ENCODE measurements at regions not wholly inside any gene's neighbourhood (a gene's known extent, or its start where the extent isn't known, plus 50 kb on each side); places are given as distances from the start of the nearest gene placed in this dataset.

- no peak for DNase-seq (ENCODE audit: low read depth)
Observed at GRCh38 chr6:165819394-165819793, 156.4 kb upstream of the PDE10A start.

DNA sequence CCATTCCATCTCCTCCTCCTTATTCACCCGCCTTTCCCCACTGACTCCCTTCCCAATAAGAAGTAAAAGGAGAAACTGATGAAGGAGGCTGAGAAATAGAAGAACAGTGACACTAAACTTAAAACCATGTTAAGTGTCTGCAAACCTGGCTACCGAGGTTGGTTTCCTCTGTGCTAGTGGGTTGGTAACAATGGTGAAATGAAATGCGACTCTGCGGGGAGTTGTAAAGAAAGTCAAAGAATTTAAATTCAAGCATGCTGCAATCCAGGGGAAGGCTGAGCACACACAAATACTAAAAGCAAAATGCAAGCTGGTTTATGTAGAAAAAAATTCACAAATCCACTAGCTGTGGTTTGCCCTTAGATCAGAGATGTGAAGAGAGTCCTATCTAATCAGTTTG lies 155.2 kb upstream of the PDE10A start:
- no peak for DNase-seq (ENCODE audit: low read depth)

GRCh38 chr6:165817771-165818170 lies 154.7 kb upstream of the PDE10A start:
- no peak for DNase-seq (ENCODE audit: low read depth)

- no peak for DNase-seq (ENCODE audit: low read depth)
Observed at GRCh38 chr6:165817148-165817547, 154.1 kb upstream of the PDE10A start.

DNA sequence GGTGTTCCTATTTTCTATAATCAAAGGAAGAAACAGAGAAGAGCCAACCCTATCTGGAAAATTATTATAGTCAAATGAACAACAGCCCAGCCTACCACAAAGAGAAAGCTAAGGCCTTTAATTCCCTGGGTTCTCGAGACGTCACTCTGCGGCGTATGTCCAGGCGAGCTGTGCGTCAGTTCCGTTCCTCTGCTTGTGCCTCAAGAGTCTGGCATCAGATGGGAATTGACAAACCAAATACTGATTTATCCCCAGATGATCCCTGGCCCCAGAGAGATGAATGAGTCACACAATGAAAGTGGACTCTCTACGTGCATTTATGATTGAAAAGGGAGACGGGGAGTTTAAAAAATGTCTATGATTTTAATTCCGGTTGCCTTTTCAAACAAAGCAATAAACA lies 151.6 kb upstream of the PDE10A start:
- DNase-seq (ENCODE audit: low read depth), result no peak

- no peak for DNase-seq (ENCODE audit: low read depth)
Observed at GRCh38 chr6:165811512-165811911, 148.5 kb upstream of the PDE10A start.

DNA sequence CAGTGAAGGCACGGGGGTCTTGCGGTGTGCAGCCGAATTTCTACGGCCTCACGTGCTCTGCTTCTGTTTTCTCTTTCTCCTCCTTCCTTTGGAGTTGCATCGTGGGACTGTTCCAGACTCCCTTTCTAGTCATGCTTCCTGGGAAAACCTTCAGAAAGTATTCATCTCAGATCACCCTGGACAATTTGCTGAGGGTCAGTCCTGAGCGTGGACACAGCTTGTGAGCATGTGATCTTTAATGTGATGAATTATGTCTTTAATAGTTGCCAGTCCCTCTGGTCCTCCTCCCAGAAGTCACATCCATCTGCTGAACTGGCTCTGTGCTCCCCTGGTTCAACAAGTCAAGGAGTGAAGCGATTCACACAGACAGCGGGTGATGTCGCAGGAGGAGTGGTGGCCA lies 145.0 kb upstream of the PDE10A start:
- DNase-seq (ENCODE audit: low read depth), result no peak

- DNase-seq (ENCODE audit: low read depth), result no peak
Observed at GRCh38 chr6:165807249-165807960, 144.4 kb upstream of the PDE10A start.

- no peak for DNase-seq (ENCODE audit: low read depth)
Observed at GRCh38 chr6:165806126-165806810, 143.2 kb upstream of the PDE10A start.

- no peak for DNase-seq (ENCODE audit: low read depth)
Observed at GRCh38 chr6:165805636-165806035, 142.6 kb upstream of the PDE10A start.

GRCh38 chr6:165805067-165805555 lies 142.1 kb upstream of the PDE10A start:
- DNase-seq (ENCODE audit: low read depth), result no peak

DNA sequence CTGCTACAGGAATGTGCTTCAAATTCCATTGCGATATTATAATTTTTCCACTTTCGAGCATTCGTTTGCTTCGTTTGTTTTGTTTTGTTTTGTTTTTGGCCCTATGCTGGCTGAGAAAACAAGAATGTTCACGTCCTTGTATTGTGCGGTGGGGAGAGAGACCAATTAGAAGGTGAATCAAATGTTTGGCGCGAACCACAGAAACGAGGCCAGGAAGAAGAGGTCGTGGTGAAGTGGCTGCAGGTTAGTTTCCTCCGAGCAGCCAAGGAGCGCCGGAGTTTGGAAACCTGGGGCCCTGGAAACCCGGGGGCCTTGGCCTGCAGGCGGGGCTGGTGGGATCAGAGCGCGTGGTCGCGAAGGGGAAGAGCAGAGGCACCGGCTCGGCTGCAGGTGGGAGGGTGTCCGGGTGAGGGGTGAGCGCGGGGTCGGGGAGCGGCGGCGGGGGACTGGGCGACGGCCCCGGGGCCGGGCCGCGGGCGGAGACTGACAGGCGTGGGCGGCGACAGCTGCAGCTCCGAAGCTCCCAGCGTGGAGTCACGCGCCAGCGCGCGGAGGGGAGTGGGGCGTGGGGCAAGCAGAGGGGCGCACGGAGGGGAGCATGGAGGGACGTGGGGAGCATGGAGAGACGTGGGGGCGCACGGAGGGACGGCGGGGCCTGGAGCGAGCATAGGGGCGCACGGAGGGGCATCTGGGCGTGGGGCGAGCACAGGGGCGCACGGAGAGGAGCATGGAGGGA lies 141.5 kb upstream of the PDE10A start:
- no peak for DNase-seq (ENCODE audit: low read depth)

DNA sequence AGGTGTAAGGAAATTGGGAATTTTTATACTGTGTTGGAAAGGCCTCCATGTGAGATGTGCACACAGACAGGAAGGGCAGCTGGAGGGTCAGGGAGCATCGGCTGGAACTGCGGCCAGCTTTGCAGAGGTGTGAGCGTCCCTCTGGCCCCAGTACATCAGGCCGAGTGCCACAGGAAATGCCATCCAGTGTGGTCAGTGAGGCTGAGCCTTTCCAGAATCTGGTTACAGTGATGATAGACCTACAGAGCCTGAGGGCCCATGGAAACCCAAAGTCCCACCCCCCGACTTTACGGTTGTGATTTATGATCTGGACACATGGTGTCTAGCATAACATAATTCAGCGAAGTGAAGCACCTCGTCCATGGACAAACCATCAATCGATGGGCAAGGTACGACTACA lies 137.3 kb upstream of the PDE10A start:
- no peak for DNase-seq (ENCODE audit: low read depth)

GRCh38 chr6:165799391-165800153 lies 136.5 kb upstream of the PDE10A start:
- DNase-seq (ENCODE audit: low read depth), result no peak

GRCh38 chr6:165798991-165799390 lies 135.9 kb upstream of the PDE10A start:
- no peak for DNase-seq (ENCODE audit: low read depth)

DNA sequence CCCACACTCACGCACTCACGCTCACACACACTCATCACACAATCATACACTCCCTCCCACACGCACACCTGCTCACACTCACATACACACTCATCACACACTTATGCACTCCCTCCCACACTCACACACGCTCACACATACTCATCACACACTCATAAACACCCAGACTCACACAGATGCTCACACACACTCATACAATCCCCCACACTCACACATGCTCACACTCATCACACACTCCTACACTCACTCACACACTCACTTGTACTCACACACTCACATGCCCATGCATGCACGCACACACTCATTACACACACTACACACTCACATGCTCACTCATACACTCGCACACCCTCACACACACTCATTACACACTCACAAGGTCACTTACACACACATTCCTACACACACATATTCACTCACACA lies 131.1 kb upstream of the PDE10A start:
- DNase-seq (ENCODE audit: low read depth), result no peak

GRCh38 chr6:165793287-165793825 lies 130.3 kb upstream of the PDE10A start:
- no peak for DNase-seq (ENCODE audit: low read depth)

GRCh38 chr6:165791876-165792437 lies 128.9 kb upstream of the PDE10A start:
- DNase-seq (ENCODE audit: low read depth), result no peak

DNA sequence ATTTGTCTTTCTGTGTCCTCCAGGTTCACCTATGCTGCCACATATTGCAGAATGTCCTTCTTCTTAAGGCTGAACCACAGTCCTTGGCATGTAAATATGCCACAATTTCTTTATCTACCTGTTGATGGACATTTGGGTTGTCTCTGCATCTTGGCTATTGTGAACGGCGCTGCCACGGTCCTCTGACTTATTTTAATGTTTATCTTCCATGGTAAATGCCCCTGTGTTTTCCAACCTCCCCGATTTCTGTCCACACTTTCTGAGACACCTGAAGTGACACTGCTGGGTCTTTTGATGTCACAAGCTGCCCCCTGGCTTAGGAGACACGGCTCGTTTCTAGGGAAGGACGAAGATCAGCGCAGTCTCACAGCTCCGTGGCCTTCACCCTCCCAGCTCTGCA lies 128.3 kb upstream of the PDE10A start:
- no peak for DNase-seq (ENCODE audit: low read depth)

GRCh38 chr6:165782812-165783211 lies 119.8 kb upstream of the PDE10A start:
- no peak for DNase-seq (ENCODE audit: low read depth)

- no peak for DNase-seq (ENCODE audit: low read depth)
Observed at GRCh38 chr6:165782134-165782533, 119.1 kb upstream of the PDE10A start.

GRCh38 chr6:165777680-165778079 lies 114.6 kb upstream of the PDE10A start:
- no peak for DNase-seq (ENCODE audit: low read depth)

Data from activated T-cell treated with anti-CD3 and anti-CD28 coated beads for 24 hours (primary cell).